ENCODE measurements at regions not wholly inside any gene's neighbourhood (a gene's known extent, or its start where the extent isn't known, plus 50 kb on each side); places are given as distances from the start of the nearest gene placed in this dataset.

- in situ Hi-C loops (cut with MboI; ENCODE audit: low sequenced_read_pairs in 4 of 4): no loop called here
- peak; percentile 98 to 99 for ATAC-seq
- intact Hi-C loops (cut with DNase I; ENCODE audit: low total_unique reads): no loop called here
Measured at GRCh38 chr1:216847397-216848036, 124.3 kb upstream of the ESRRG start.

GRCh38 chr1:216846339-216846738 lies 123.1 kb upstream of the ESRRG start:
- H3K9me3 ChIP-seq: no peaks in the 10 kb centered on the region
- DNase-seq (no peak), ATAC-seq (no peak)
- in situ Hi-C loops (cut with MboI; ENCODE audit: low sequenced_read_pairs in 4 of 4): no loop called here
- H3K4me1 ChIP-seq: peaks cover 0 to 13% of the 10 kb centered on the region in 2 donors
- intact Hi-C loops (cut with DNase I; ENCODE audit: low total_unique reads): no loop called here
- H3K4me3 ChIP-seq: no peak overlapping the region
- no peak overlapping the region for H3K27ac ChIP-seq
- TF ChIP-seq POLR2A (IDR thresholded peaks at IDR 0.05) (no peak), CTCF (IDR thresholded peaks at IDR 0.05 in 4 of 5, conservative IDR thresholded peaks at IDR 0.05 in 1 of 5) (no peak)
- H3K36me3 ChIP-seq: no peaks in the 10 kb centered on the region
- H3K27me3 ChIP-seq: no peaks in the 10 kb centered on the region

More at GRCh38 chr1:216847397-216848036, 124.3 kb upstream of the ESRRG start:
- Histone ChIP-seq H3K27me3 (no peaks in the 10 kb centered on the region), H3K4me1 (peaks cover 0 to 13% of the 10 kb centered on the region in 2 donors), H3K27ac (peak overlapping the region; percentile 13 to 78 (median 64)), H3K36me3 (no peaks in the 10 kb centered on the region), H3K9me3 (no peaks in the 10 kb centered on the region), H3K4me3 (no peak overlapping the region)
- TF ChIP-seq POLR2A (IDR thresholded peaks at IDR 0.05) (no peak), CTCF (IDR thresholded peaks at IDR 0.05 in 4 of 5, conservative IDR thresholded peaks at IDR 0.05 in 1 of 5) (no peak)
- DNase-seq: peak; percentile 9 to 46

GRCh38 chr1:216843409-216843808 lies 120.2 kb upstream of the ESRRG start:
- no peak overlapping the region for H3K27ac ChIP-seq
- TF ChIP-seq POLR2A (IDR thresholded peaks at IDR 0.05): no peak
- no peak for TF ChIP-seq CTCF (IDR thresholded peaks at IDR 0.05 in 4 of 5, conservative IDR thresholded peaks at IDR 0.05 in 1 of 5)
- DNase-seq (no peak), ATAC-seq (no peak)
- intact Hi-C loops (cut with DNase I; ENCODE audit: low total_unique reads) (no loop called here), in situ Hi-C loops (cut with MboI; ENCODE audit: low sequenced_read_pairs in 4 of 4) (no loop called here)
- H3K4me3 ChIP-seq: no peak overlapping the region
- peaks cover 0 to 13% of the 10 kb centered on the region in 2 donors for H3K4me1 ChIP-seq
- H3K9me3 ChIP-seq: no peaks in the 10 kb centered on the region
- H3K27me3 ChIP-seq: no peaks in the 10 kb centered on the region
- H3K36me3 ChIP-seq: no peaks in the 10 kb centered on the region

GRCh38 chr1:216841165-216841564 lies 117.9 kb upstream of the ESRRG start:
- no peaks in the 10 kb centered on the region for H3K36me3 ChIP-seq
- no peaks in the 10 kb centered on the region for H3K27me3 ChIP-seq
- no peaks in the 10 kb centered on the region for H3K4me1 ChIP-seq
- in situ Hi-C loops (cut with MboI; ENCODE audit: low sequenced_read_pairs in 4 of 4) (no loop called here), intact Hi-C loops (cut with DNase I; ENCODE audit: low total_unique reads) (no loop called here)
- no peaks in the 10 kb centered on the region for H3K9me3 ChIP-seq
- DNase-seq (no peak), ATAC-seq (no peak)
- TF ChIP-seq CTCF (IDR thresholded peaks at IDR 0.05 in 4 of 5, conservative IDR thresholded peaks at IDR 0.05 in 1 of 5) (no peak), POLR2A (IDR thresholded peaks at IDR 0.05) (no peak)
- H3K27ac ChIP-seq: no peak overlapping the region
- H3K4me3 ChIP-seq: no peak overlapping the region

GRCh38 chr1:216836316-216836715 lies 113.1 kb upstream of the ESRRG start:
- intact Hi-C loops (cut with DNase I; ENCODE audit: low total_unique reads) (no loop called here), in situ Hi-C loops (cut with MboI; ENCODE audit: low sequenced_read_pairs in 4 of 4) (no loop called here)

More at GRCh38 chr1:216836316-216836715, 113.1 kb upstream of the ESRRG start:
- no peaks in the 10 kb centered on the region for H3K36me3 ChIP-seq
- no peak overlapping the region for H3K4me3 ChIP-seq
- ATAC-seq: no peak
- H3K4me1 ChIP-seq: peaks cover 0 to 5% of the 10 kb centered on the region in 2 donors
- H3K27me3 ChIP-seq: no peaks in the 10 kb centered on the region
- no peak for DNase-seq
- H3K27ac ChIP-seq: no peak overlapping the region
- no peaks in the 10 kb centered on the region for H3K9me3 ChIP-seq
- TF ChIP-seq POLR2A (IDR thresholded peaks at IDR 0.05) (no peak), CTCF (IDR thresholded peaks at IDR 0.05 in 4 of 5, conservative IDR thresholded peaks at IDR 0.05 in 1 of 5) (no peak)
